Adrenal gland (tissue), 9 donors: ENCODE measurements at regions not wholly inside any gene's neighbourhood (a gene's known extent, or its start where the extent isn't known, plus 50 kb on each side); places are given as distances from the start of the nearest gene placed in this dataset.

ENCODE experiments used
- DNase-seq, 7 donors: peaks; one replicate each; pipeline ENCODE4 v3.0.0-alpha.2; 2019 to 2020
- H3K27ac ChIP-seq, 5 donors: fragments of 200-600 bp; sonication (generic) in 4 of 5; 1 replicate in 3 of 5; 2 replicates in 2 of 5; pipeline versions ENCODE4 v1.5.1 to v1.8.0; 2016 to 2020; ENCODE audit warnings: mild to moderate bottlenecking in 1 of 5
- H3K27me3 ChIP-seq: fragments of 200-600 bp; 2 replicates; pipeline ENCODE4 v1.8.0; 2021
- H3K36me3 ChIP-seq, 2 donors: fragments of 200-600 bp; replicated peaks in 1 of 2; 1 replicate in 1 of 2; 2 replicates in 1 of 2; pipeline versions ENCODE4 v1.5.1 to v1.8.0; 2018 to 2022
- H3K4me1 ChIP-seq, 2 donors: fragments of 200-600 bp; replicated peaks in 1 of 2; 1 replicate in 1 of 2; 2 replicates in 1 of 2; pipeline versions ENCODE4 v1.5.1 to v1.8.0; 2018 to 2021
- H3K4me3 ChIP-seq, 4 donors: fragments of 200-600 bp; sonication (generic) in 3 of 4; one replicate each; pipeline ENCODE4 v1.5.1; 2016 to 2018
- H3K9me3 ChIP-seq, 3 donors: fragments of 200-600 bp; sonication (generic) in 1 of 3; replicated peaks in 1 of 3; 1 replicate in 2 of 3; 2 replicates in 1 of 3; pipeline versions ENCODE4 v1.5.1 to v1.8.0; 2016 to 2021
- POLR2A ChIP-seq, 2 donors: fragments of 450-650 bp; IDR thresholded peaks; one replicate each; pipeline ENCODE4 v1.6.1; 2017; ENCODE audit warnings: antibody characterized with exemption in 2 of 2, mild to moderate bottlenecking in 2 of 2, moderate library complexity in 1 of 2
- WGBS, 4 donors: extraction: QIAGEN DNeasy Blood & Tissue Kit in 2 of 4; methylation state at CpG; one replicate each; pipeline versions ENCODE4 v1.1.5 to v1.1.7; 2013 to 2017; 5-methylcytosine and 5-hydroxymethylcytosine counted together
- intact Hi-C, 2 donors: fragments of 100-400 bp; cut with DNase I; formaldehyde crosslinking; loops; one replicate each; pipeline versions ENCODE4 v1.14.1 to v1.15.0; 2022 to 2023
- TF ChIP-seq, protein P1 (sequence below), 6 experiments: fragments of 450-650 bp in 4 of 6; fragments of 200-600 bp in 2 of 6; sonication (generic) in 1 of 6; IDR thresholded peaks; 1 replicate in 5 of 6; 2 replicates in 1 of 6; pipeline versions ENCODE4 v1.5.1 to v1.8.0; 2016 to 2021; ENCODE audit warnings: antibody characterized with exemption in 6 of 6, mild to moderate bottlenecking in 2 of 6, moderate library complexity in 1 of 6
- donor health status: healthy with polysubstance abuse.
- donor health status: Bipolar disorder and iron deficiency.
- donor health status: DM: yes; HTN: yes; CAD: no.
- donor health status: DM: no; HTN: no; CAD: no.
- donor health status: DM: no; HTN: no; CAD: no.

DNA sequence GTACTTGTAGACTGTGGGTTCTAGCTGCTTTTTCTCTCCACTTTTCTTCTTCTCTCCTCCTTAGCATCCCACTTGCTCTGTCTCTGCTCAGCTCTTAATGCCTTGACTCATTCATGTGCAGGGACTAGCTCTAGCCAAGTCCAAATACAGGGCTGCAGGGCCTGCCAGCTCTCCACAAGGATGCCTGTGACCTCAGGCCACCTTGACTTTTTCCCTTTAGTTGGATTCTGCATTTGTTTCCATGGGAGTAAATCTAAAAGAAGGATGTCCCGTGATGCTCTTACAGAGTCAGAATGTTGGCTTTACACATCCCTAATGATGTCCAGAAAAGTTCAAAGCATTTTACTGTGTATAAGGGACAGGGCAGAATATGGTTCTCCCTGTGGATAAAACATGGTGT is 101.8 kb upstream of the PREP start:
- intact Hi-C loops, result no loop called here
- TF ChIP-seq, protein P1, sequence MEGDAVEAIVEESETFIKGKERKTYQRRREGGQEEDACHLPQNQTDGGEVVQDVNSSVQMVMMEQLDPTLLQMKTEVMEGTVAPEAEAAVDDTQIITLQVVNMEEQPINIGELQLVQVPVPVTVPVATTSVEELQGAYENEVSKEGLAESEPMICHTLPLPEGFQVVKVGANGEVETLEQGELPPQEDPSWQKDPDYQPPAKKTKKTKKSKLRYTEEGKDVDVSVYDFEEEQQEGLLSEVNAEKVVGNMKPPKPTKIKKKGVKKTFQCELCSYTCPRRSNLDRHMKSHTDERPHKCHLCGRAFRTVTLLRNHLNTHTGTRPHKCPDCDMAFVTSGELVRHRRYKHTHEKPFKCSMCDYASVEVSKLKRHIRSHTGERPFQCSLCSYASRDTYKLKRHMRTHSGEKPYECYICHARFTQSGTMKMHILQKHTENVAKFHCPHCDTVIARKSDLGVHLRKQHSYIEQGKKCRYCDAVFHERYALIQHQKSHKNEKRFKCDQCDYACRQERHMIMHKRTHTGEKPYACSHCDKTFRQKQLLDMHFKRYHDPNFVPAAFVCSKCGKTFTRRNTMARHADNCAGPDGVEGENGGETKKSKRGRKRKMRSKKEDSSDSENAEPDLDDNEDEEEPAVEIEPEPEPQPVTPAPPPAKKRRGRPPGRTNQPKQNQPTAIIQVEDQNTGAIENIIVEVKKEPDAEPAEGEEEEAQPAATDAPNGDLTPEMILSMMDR (IDR thresholded peaks at IDR 0.05), result no peak
- TF ChIP-seq POLR2A (IDR thresholded peaks at IDR 0.05), result no peak
- 55 to 77% (median 68%) methylated on average over 1 of the region's 1 CpG for WGBS, 4 donors
- Histone ChIP-seq H3K4me3 (no peak overlapping the region), H3K27ac (no peak overlapping the region), H3K27me3 (no peaks in the 10 kb centered on the region), H3K9me3 (no peaks in the 10 kb centered on the region), H3K4me1 (no peaks in the 10 kb centered on the region), H3K36me3 (no peaks in the 10 kb centered on the region)
- no peak for DNase-seq

DNA sequence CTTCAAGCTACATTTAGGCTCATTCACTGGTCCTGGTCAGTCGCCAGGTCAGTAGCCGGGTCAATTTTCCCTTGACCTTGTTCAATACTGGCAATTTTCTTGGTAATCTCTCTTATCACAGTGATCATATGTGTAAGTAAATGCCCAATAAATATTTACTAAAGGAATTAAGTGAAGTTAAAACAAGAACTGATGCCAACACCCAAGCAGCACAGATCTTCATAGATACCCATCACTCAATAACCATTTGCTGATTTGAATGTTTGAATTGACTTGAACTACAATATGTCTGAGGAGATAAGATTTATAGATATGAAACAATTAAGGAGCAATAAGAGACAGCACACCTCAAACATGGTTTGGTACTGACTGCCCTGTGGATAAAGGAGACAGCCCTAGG is 100.8 kb upstream of the PREP start:
- H3K9me3 ChIP-seq, result no peaks in the 10 kb centered on the region
- WGBS, 4 donors, result 69 to 84% (median 79%) methylated on average over 2 of the region's 2 CpGs
- intact Hi-C loops, result no loop called here

DNA sequence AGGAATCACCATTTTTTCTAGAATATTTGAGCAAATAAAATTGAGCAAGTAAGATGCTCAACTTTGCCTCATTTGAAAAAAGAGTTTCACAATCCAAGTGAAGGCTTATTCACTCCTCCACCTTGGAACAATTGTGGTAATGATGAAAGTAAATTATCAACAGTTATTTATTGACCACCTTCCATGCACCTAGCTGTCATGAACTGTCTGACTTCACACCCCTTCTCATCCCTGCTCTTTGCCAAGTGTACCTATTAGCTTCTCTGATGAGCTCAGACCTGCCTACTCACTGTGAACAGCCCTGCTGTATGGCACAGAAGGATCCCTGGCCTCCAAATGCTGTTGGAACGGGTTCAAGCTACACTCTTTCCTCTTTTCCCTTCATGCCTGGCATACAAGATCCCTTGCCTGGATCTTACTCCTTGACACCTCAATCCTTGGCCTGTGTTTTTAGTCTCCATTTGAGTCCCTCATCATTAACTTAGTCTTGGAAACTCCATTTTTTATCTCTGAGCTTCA is 99.0 kb upstream of the PREP start:
- DNase-seq, result no peak
- no peaks in the 10 kb centered on the region for H3K27me3 ChIP-seq
- H3K36me3 ChIP-seq, result no peaks in the 10 kb centered on the region
- H3K27ac ChIP-seq, result no peak overlapping the region
- 74 to 93% (median 78%) methylated on average over 1 of the region's 1 CpG for WGBS, 4 donors
- TF ChIP-seq, protein P1 (IDR thresholded peaks at IDR 0.05), result no peak
- TF ChIP-seq POLR2A (IDR thresholded peaks at IDR 0.05), result no peak
- H3K4me3 ChIP-seq, result no peak overlapping the region
- no peaks in the 10 kb centered on the region for H3K4me1 ChIP-seq
- no peaks in the 10 kb centered on the region for H3K9me3 ChIP-seq
- intact Hi-C loops, result no loop called here

More for the DNA sequence above, 100.8 kb upstream of the PREP start:
- DNase-seq, result no peak
- no peaks in the 10 kb centered on the region for H3K4me1 ChIP-seq
- H3K27me3 ChIP-seq, result no peaks in the 10 kb centered on the region
- H3K4me3 ChIP-seq, result no peak overlapping the region
- H3K36me3 ChIP-seq, result no peaks in the 10 kb centered on the region
- TF ChIP-seq, protein P1 (IDR thresholded peaks at IDR 0.05), result no peak
- TF ChIP-seq POLR2A (IDR thresholded peaks at IDR 0.05), result no peak
- no peak overlapping the region for H3K27ac ChIP-seq

DNA sequence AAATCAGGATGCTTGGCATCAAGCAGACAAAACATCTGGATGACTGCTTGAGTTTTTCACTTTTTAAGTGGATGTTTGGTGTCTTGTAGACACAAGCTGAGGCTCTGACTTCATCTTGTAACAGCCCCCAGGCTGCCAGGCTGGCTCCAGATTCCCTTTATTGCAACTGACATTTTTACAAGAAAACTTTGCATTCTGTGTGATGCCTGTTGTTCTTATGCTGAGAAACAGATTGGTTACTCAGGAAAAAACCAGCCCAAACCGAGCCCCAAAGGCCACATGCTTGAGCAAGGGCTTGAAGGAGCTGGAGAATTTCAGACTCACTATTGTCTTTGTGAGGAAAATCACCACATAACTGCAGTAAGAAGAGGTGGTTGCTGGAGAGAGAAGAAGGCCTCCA is 98.4 kb upstream of the PREP start:
- no peaks in the 10 kb centered on the region for H3K27me3 ChIP-seq
- no peak for DNase-seq
- no peak for TF ChIP-seq POLR2A (IDR thresholded peaks at IDR 0.05)
- TF ChIP-seq, protein P1 (IDR thresholded peaks at IDR 0.05), result no peak
- intact Hi-C loops, result no loop called here
- H3K9me3 ChIP-seq, result no peaks in the 10 kb centered on the region
- H3K36me3 ChIP-seq, result no peaks in the 10 kb centered on the region
- no peak overlapping the region for H3K27ac ChIP-seq
- 67 to 82% (median 76%) methylated on average over 1 of the region's 1 CpG for WGBS, 4 donors
- no peaks in the 10 kb centered on the region for H3K4me1 ChIP-seq
- H3K4me3 ChIP-seq, result no peak overlapping the region
